ENCODE measurements at regions not wholly inside any gene's neighbourhood (a gene's known extent, or its start where the extent isn't known, plus 50 kb on each side); places are given as distances from the start of the nearest gene placed in this dataset.

GRCh38 chr2:139201516-139201915 lies 421.3 kb upstream of the NXPH2 start:
- TF ChIP-seq CTCF (tag by site-specific recombination; IDR thresholded peaks at IDR 0.05): no peak
- no peak for TF ChIP-seq ZNF670 (tag by site-specific recombination; IDR thresholded peaks at IDR 0.05; ENCODE audit: low read depth)
- no peak for TF ChIP-seq HIC1 (tag by site-specific recombination; IDR thresholded peaks at IDR 0.05)
